ENCODE measurements at regions not wholly inside any gene's neighbourhood (a gene's known extent, or its start where the extent isn't known, plus 50 kb on each side); places are given as distances from the start of the nearest gene placed in this dataset.

- TF ChIP-seq REPIN1 (tag by site-specific recombination; IDR thresholded peaks at IDR 0.05; ENCODE audit: low read depth) (no peak), ZBTB7A (tag by site-specific recombination; IDR thresholded peaks at IDR 0.05; ENCODE audit: low read depth) (no peak), ZBTB1 (tag by site-specific recombination; IDR thresholded peaks at IDR 0.05) (no peak), ZBTB10 (tag by site-specific recombination; IDR thresholded peaks at IDR 0.05) (no peak)
Measured at GRCh38 chr4:55763996-55764395, 55.6 kb upstream of the EXOC1L start.
